ENCODE measurements at regions not wholly inside any gene's neighbourhood (a gene's known extent, or its start where the extent isn't known, plus 50 kb on each side); places are given as distances from the start of the nearest gene placed in this dataset.

DNA sequence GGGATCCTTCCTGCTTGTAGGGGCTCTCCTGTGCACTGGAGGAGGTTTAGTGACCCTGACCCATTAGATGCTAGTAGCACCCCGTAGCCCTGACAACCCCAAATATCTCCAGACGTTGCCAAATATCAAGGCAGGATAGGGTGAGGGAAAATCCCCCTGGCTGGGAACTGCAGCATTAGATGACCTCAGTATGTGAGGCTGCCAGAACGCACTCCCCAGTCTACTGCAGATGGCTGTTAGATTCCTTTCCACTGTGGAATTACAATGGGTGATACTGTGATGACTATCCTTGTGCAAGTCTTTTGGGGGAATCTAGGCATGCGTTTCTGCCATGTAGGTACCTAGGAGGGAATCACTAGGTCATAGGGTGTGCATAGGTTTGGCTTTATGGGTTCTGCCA lies 226.3 kb upstream of the KCNG1 start:
- Histone ChIP-seq H3F3A (ENCODE audit: control insufficient read depth, insufficient read depth) (no peaks in the 10 kb centered on the region), H3K27me3 (ENCODE audit: control insufficient read depth, low read length) (peaks cover 8% of the 10 kb centered on the region), H3K36me3 (ENCODE audit: control insufficient read depth, low read length) (no peaks in the 10 kb centered on the region), H3K4me2 (ENCODE audit: low read length) (no peak overlapping the region), H4K20me1 (ENCODE audit: control insufficient read depth, insufficient read depth, low read depth, low read length) (no peaks in the 10 kb centered on the region), H3K9me3 (ENCODE audit: control insufficient read depth, insufficient read depth, low read length) (no peaks in the 10 kb centered on the region), H3K4me3 (ENCODE audit: low read length) (no peak overlapping the region), H3K79me2 (ENCODE audit: control insufficient read depth, low read length) (no peaks in the 10 kb centered on the region), H3K27ac (ENCODE audit: low read depth, low read length) (no peak overlapping the region), H3K9me2 (replicated peaks; ENCODE audit: control insufficient read depth, low read length) (no peaks in the 10 kb centered on the region), H3K4me1 (ENCODE audit: control insufficient read depth, low read length) (no peaks in the 10 kb centered on the region)
- TF ChIP-seq EZH2phosphoT487 (IDR thresholded peaks at IDR 0.05; ENCODE audit: borderline replicate concordance, low read length), result no peak
- TF ChIP-seq, protein P1, sequence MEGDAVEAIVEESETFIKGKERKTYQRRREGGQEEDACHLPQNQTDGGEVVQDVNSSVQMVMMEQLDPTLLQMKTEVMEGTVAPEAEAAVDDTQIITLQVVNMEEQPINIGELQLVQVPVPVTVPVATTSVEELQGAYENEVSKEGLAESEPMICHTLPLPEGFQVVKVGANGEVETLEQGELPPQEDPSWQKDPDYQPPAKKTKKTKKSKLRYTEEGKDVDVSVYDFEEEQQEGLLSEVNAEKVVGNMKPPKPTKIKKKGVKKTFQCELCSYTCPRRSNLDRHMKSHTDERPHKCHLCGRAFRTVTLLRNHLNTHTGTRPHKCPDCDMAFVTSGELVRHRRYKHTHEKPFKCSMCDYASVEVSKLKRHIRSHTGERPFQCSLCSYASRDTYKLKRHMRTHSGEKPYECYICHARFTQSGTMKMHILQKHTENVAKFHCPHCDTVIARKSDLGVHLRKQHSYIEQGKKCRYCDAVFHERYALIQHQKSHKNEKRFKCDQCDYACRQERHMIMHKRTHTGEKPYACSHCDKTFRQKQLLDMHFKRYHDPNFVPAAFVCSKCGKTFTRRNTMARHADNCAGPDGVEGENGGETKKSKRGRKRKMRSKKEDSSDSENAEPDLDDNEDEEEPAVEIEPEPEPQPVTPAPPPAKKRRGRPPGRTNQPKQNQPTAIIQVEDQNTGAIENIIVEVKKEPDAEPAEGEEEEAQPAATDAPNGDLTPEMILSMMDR (IDR thresholded peaks at IDR 0.05; ENCODE audit: low read depth, low read length, poor library complexity, severe bottlenecking), result no peak

DNA sequence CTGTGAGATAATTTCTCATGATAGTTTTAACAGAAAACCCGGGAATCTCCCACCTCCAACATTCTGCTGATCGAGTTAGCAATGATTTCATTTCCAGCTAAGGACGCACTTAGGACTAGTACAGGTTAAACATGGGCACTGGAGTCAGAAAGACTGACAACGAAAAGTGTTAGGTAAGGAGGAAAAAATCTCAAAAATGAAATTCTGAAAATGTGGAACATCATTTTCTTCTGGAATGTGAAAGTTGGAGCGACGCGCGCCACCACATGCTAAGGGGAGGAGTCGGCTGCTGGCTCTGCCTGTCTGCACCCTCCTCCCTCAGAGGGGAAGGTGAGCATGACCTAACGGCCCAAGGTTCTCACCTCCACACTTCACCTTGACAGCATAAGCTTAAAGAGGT lies 221.6 kb upstream of the KCNG1 start:
- Histone ChIP-seq H3K9me2 (replicated peaks; ENCODE audit: control insufficient read depth, low read length) (no peaks in the 10 kb centered on the region), H3K4me2 (ENCODE audit: low read length) (no peak overlapping the region), H3K79me2 (ENCODE audit: control insufficient read depth, low read length) (no peaks in the 10 kb centered on the region), H3K4me1 (ENCODE audit: control insufficient read depth, low read length) (no peaks in the 10 kb centered on the region), H3K27me3 (ENCODE audit: control insufficient read depth, low read length) (peaks cover 15% of the 10 kb centered on the region), H3K4me3 (ENCODE audit: low read length) (no peak overlapping the region), H3F3A (ENCODE audit: control insufficient read depth, insufficient read depth) (no peaks in the 10 kb centered on the region), H3K27ac (ENCODE audit: low read depth, low read length) (no peak overlapping the region), H3K9me3 (ENCODE audit: control insufficient read depth, insufficient read depth, low read length) (peaks cover 3% of the 10 kb centered on the region; the same call in 1 of the 2 replicates), H3K36me3 (ENCODE audit: control insufficient read depth, low read length) (no peaks in the 10 kb centered on the region), H4K20me1 (ENCODE audit: control insufficient read depth, insufficient read depth, low read depth, low read length) (no peaks in the 10 kb centered on the region)
- TF ChIP-seq, protein P1 (IDR thresholded peaks at IDR 0.05; ENCODE audit: low read depth, low read length, poor library complexity, severe bottlenecking), result no peak
- no peak for TF ChIP-seq EZH2phosphoT487 (IDR thresholded peaks at IDR 0.05; ENCODE audit: borderline replicate concordance, low read length)

DNA sequence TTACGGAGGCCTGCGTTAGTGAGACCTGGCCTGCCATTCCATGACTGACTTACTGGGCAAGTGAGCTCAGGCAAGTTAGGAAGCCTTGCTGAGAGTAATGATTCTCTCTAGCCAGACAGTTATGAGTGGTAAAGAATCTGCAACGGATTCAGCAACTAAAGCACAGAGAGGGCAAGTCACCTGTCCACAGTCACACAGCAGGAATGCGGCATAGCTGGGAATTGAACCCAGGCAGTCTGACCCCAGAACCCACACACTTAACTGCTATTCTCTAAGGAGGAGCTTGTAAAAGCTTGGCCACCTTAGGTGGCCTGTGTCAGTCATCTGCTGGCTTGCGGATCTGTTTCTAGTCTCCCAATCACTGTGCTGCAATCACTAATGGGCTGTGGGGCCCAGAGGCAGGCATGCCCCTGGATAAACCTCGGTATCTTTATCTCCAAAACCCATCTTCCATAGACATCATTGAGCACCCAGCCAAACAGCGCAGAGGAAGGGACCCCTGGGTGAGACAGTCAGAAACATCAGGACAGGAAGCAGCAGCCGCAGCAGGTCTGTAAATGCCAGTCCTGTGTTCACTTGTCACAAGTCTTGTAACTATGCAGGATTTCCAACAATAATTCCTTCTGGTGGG lies 215.9 kb upstream of the KCNG1 start:
- Histone ChIP-seq H3K27ac (ENCODE audit: low read depth, low read length) (no peak overlapping the region), H3K9me3 (ENCODE audit: control insufficient read depth, insufficient read depth, low read length) (peaks cover 3% of the 10 kb centered on the region; the same call in 1 of the 2 replicates), H3K36me3 (ENCODE audit: control insufficient read depth, low read length) (no peaks in the 10 kb centered on the region), H3K27me3 (ENCODE audit: control insufficient read depth, low read length) (peaks cover 16% of the 10 kb centered on the region), H4K20me1 (ENCODE audit: control insufficient read depth, insufficient read depth, low read depth, low read length) (no peaks in the 10 kb centered on the region), H3K4me3 (ENCODE audit: low read length) (no peak overlapping the region), H3K79me2 (ENCODE audit: control insufficient read depth, low read length) (no peaks in the 10 kb centered on the region), H3K4me1 (ENCODE audit: control insufficient read depth, low read length) (no peaks in the 10 kb centered on the region), H3K9me2 (replicated peaks; ENCODE audit: control insufficient read depth, low read length) (no peaks in the 10 kb centered on the region), H3K4me2 (ENCODE audit: low read length) (no peak overlapping the region), H3F3A (ENCODE audit: control insufficient read depth, insufficient read depth) (no peaks in the 10 kb centered on the region)
- TF ChIP-seq, protein P1 (IDR thresholded peaks at IDR 0.05; ENCODE audit: low read depth, low read length, poor library complexity, severe bottlenecking), result no peak
- no peak for TF ChIP-seq EZH2phosphoT487 (IDR thresholded peaks at IDR 0.05; ENCODE audit: borderline replicate concordance, low read length)

All from DOHH2 (cell line).